Upper lobe of left lung (tissue), 6 donors: ENCODE measurements at regions not wholly inside any gene's neighbourhood (a gene's known extent, or its start where the extent isn't known, plus 50 kb on each side); places are given as distances from the start of the nearest gene placed in this dataset.

Experiments
- ATAC-seq, 2 donors: fragments of 200-7000 bp; cut with Tn5 transposase; one replicate each; pipeline ENCODE4 v1.9.1; 2022; ENCODE audit warnings: mild to moderate bottlenecking in 2 of 2, moderate library complexity in 2 of 2; ENCODE audit not compliant: low FRiP score in 2 of 2
- DNase-seq, 2 donors: peaks; one replicate each; pipeline ENCODE4 v3.0.0-alpha.2; 2019 to 2020
- H3K27ac ChIP-seq, 4 donors: fragments of 200-600 bp; sonication (generic); one replicate each; pipeline ENCODE4 v1.5.1; 2016 to 2019
- H3K27me3 ChIP-seq, 4 donors: fragments of 200-600 bp; sonication (generic); one replicate each; pipeline ENCODE4 v1.5.1; 2017 to 2019
- H3K36me3 ChIP-seq, 4 donors: fragments of 200-600 bp; sonication (generic); one replicate each; pipeline ENCODE4 v1.5.1; 2016 to 2019
- H3K4me1 ChIP-seq, 4 donors: fragments of 200-600 bp; sonication (generic); one replicate each; pipeline ENCODE4 v1.5.1; 2018 to 2019
- H3K4me3 ChIP-seq, 4 donors: fragments of 200-600 bp; sonication (generic); one replicate each; pipeline ENCODE4 v1.5.1; 2017 to 2019; ENCODE audit warnings: mild to moderate bottlenecking in 2 of 4, moderate library complexity in 1 of 4
- H3K9me3 ChIP-seq, 4 donors: fragments of 200-600 bp; sonication (generic); one replicate each; pipeline ENCODE4 v1.5.1; 2018 to 2019
- CTCF ChIP-seq, 6 experiments: fragments of 450-650 bp in 4 of 6; fragments of 200-600 bp in 2 of 6; sonication (generic) in 2 of 6; IDR thresholded peaks; one replicate each; pipeline ENCODE4 v1.5.1; 2016 to 2019; ENCODE audit warnings: antibody characterized with exemption in 6 of 6
- EP300 ChIP-seq, 4 donors: sonication (generic); formaldehyde crosslinking; IDR thresholded peaks; one replicate each; pipeline ENCODE4 v1.5.1; 2017; ENCODE audit warnings: antibody characterized with exemption in 4 of 4, control low read depth in 2 of 4
- POLR2A ChIP-seq, 4 donors: fragments of 450-650 bp; IDR thresholded peaks; one replicate each; pipeline ENCODE4 v1.5.1; 2016 to 2017; ENCODE audit warnings: antibody characterized with exemption in 4 of 4, mild to moderate bottlenecking in 2 of 4
- POLR2AphosphoS5 ChIP-seq, 2 donors: sonication (generic); formaldehyde crosslinking; IDR thresholded peaks; one replicate each; pipeline ENCODE4 v1.5.1; 2017; ENCODE audit warnings: antibody characterized with exemption in 2 of 2
- WGBS, 2 donors: methylation state at CpG; one replicate each; pipeline ENCODE4 v1.1.5; 2017 to 2018; 5-methylcytosine and 5-hydroxymethylcytosine counted together
- donor health status: DM: no; HTN: no; CAD: no; lungs with moderate emphysema.
- donor health status: DM: no; HTN: yes; CAD: no; lungs with severe emphysema.

- Histone ChIP-seq H3K36me3 (no peaks in the 10 kb centered on the region), H3K9me3 (no peaks in the 10 kb centered on the region), H3K4me3 (no peak overlapping the region), H3K4me1 (no peaks in the 10 kb centered on the region), H3K27ac (no peak overlapping the region), H3K27me3 (no peaks in the 10 kb centered on the region)
- ATAC-seq (no peak), DNase-seq (no peak)
- TF ChIP-seq POLR2A (IDR thresholded peaks at IDR 0.05) (no peak), EP300 (IDR thresholded peaks at IDR 0.05) (no peak), POLR2AphosphoS5 (IDR thresholded peaks at IDR 0.05) (no peak), CTCF (IDR thresholded peaks at IDR 0.05) (no peak)
- WGBS, 2 donors: 66 to 71% methylated on average over 6 of the region's 6 CpGs
These were observed 117.5 kb upstream of the CRIM1 start for GRCh38 chr2:36238106-36238505.

- Histone ChIP-seq H3K9me3 (no peaks in the 10 kb centered on the region), H3K27me3 (no peaks in the 10 kb centered on the region), H3K4me3 (no peak overlapping the region), H3K36me3 (no peaks in the 10 kb centered on the region), H3K27ac (no peak overlapping the region), H3K4me1 (no peaks in the 10 kb centered on the region)
- TF ChIP-seq POLR2A (IDR thresholded peaks at IDR 0.05) (no peak), POLR2AphosphoS5 (IDR thresholded peaks at IDR 0.05) (no peak), EP300 (IDR thresholded peaks at IDR 0.05) (no peak), CTCF (IDR thresholded peaks at IDR 0.05) (no peak)
- DNase-seq (no peak), ATAC-seq (no peak)
These were observed 119.7 kb upstream of the CRIM1 start for GRCh38 chr2:36235882-36236281.

- H3K4me3 ChIP-seq: no peak overlapping the region
- no peak overlapping the region for H3K27ac ChIP-seq
- DNase-seq: no peak
- H3K9me3 ChIP-seq: no peaks in the 10 kb centered on the region
- no peaks in the 10 kb centered on the region for H3K36me3 ChIP-seq
- no peaks in the 10 kb centered on the region for H3K4me1 ChIP-seq
- ATAC-seq: no peak
- WGBS, 2 donors: 80 to 82% methylated on average over 3 of the region's 3 CpGs
- H3K27me3 ChIP-seq: no peaks in the 10 kb centered on the region
- TF ChIP-seq EP300 (IDR thresholded peaks at IDR 0.05) (no peak), POLR2A (IDR thresholded peaks at IDR 0.05) (no peak), POLR2AphosphoS5 (IDR thresholded peaks at IDR 0.05) (no peak), CTCF (IDR thresholded peaks at IDR 0.05) (no peak)
These were observed 120.2 kb upstream of the CRIM1 start for GRCh38 chr2:36235426-36235825.

- no peak overlapping the region for H3K4me3 ChIP-seq
- WGBS, 2 donors: 57 to 64% methylated on average over 3 of the region's 3 CpGs
- no peaks in the 10 kb centered on the region for H3K27me3 ChIP-seq
- no peaks in the 10 kb centered on the region for H3K9me3 ChIP-seq
- no peak for DNase-seq
- H3K27ac ChIP-seq: no peak overlapping the region
- H3K36me3 ChIP-seq: no peaks in the 10 kb centered on the region
- no peaks in the 10 kb centered on the region for H3K4me1 ChIP-seq
- ATAC-seq: no peak
- TF ChIP-seq EP300 (IDR thresholded peaks at IDR 0.05) (no peak), POLR2A (IDR thresholded peaks at IDR 0.05) (no peak), CTCF (IDR thresholded peaks at IDR 0.05) (no peak), POLR2AphosphoS5 (IDR thresholded peaks at IDR 0.05) (no peak)
These were observed 132.3 kb upstream of the CRIM1 start for GRCh38 chr2:36223259-36223658.

GRCh38 chr2:36222485-36222884 lies 133.1 kb upstream of the CRIM1 start:
- TF ChIP-seq EP300 (IDR thresholded peaks at IDR 0.05) (no peak), POLR2A (IDR thresholded peaks at IDR 0.05) (no peak), CTCF (IDR thresholded peaks at IDR 0.05) (no peak), POLR2AphosphoS5 (IDR thresholded peaks at IDR 0.05) (no peak)
- WGBS, 2 donors: 88 to 92% methylated on average over 3 of the region's 3 CpGs
- no peaks in the 10 kb centered on the region for H3K27me3 ChIP-seq
- no peaks in the 10 kb centered on the region for H3K9me3 ChIP-seq
- no peaks in the 10 kb centered on the region for H3K4me1 ChIP-seq
- H3K4me3 ChIP-seq: no peak overlapping the region
- no peak for ATAC-seq
- DNase-seq: no peak
- H3K36me3 ChIP-seq: no peaks in the 10 kb centered on the region
- no peak overlapping the region for H3K27ac ChIP-seq
